OCI-LY3 (cell line): ENCODE measurements at regions not wholly inside any gene's neighbourhood (a gene's known extent, or its start where the extent isn't known, plus 50 kb on each side); places are given as distances from the start of the nearest gene placed in this dataset.

Experiments used
- CTCF ChIP-seq: fragments of 200-600, 300-600 bp; sonication (generic); IDR thresholded peaks from 2 replicates; pipeline ENCODE4 v1.5.1; 2014; ENCODE audit warnings: antibody characterized with exemption, low read length, low read depth
- EZH2phosphoT487 ChIP-seq: fragments of 200-600 bp; shearing (Covaris generic); IDR thresholded peaks from 2 replicates; pipeline ENCODE4 v1.6.1; 2018; ENCODE audit warnings: antibody characterized with exemption, mixed run types, low read depth

- TF ChIP-seq CTCF (no peak), EZH2phosphoT487 (no peak)
Measured at GRCh38 chr18:40577239-40577980, 1377.6 kb upstream of the PIK3C3 start.
